Endothelial cell (in vitro differentiated cells): ENCODE measurements at regions not wholly inside any gene's neighbourhood (a gene's known extent, or its start where the extent isn't known, plus 50 kb on each side); places are given as distances from the start of the nearest gene placed in this dataset.

Source experiments
- DNase-seq: peaks from one replicate; pipeline ENCODE4 v3.0.0; 2021; ENCODE audit warnings: low spot score
- H3K27ac Mint-ChIP-seq: one replicate; pipeline ENCODE4 v1.8.0; 2021; ENCODE audit warnings: mixed read lengths, inconsistent platforms; ENCODE audit not compliant: unreplicated experiment
- H3K27me3 Mint-ChIP-seq: one replicate; pipeline ENCODE4 v1.8.0; 2021; ENCODE audit warnings: mild to moderate bottlenecking, moderate library complexity, mixed read lengths, inconsistent platforms; ENCODE audit not compliant: unreplicated experiment
- H3K36me3 Mint-ChIP-seq: one replicate; pipeline ENCODE4 v1.8.0; 2021; ENCODE audit warnings: mild to moderate bottlenecking, low read depth, mixed read lengths, inconsistent platforms; ENCODE audit not compliant: unreplicated experiment
- H3K4me1 Mint-ChIP-seq: one replicate; pipeline ENCODE4 v1.8.0; 2021; ENCODE audit warnings: mild to moderate bottlenecking, mixed read lengths, inconsistent platforms; ENCODE audit not compliant: unreplicated experiment
- H3K4me3 Mint-ChIP-seq: one replicate; pipeline ENCODE4 v1.8.0; 2021; ENCODE audit warnings: mild to moderate bottlenecking, mixed read lengths, inconsistent platforms; ENCODE audit not compliant: unreplicated experiment
- H3K9me3 Mint-ChIP-seq: one replicate; pipeline ENCODE4 v1.8.0; 2021; ENCODE audit warnings: mixed read lengths, inconsistent platforms; ENCODE audit not compliant: unreplicated experiment
- CTCF ChIP-seq: fragments of 200-600 bp; sonication (generic); IDR thresholded peaks from one replicate; pipeline ENCODE4 v1.5.0; 2021; ENCODE audit warnings: antibody characterized with exemption; ENCODE audit not compliant: unreplicated experiment

GRCh38 chr15:62658498-62658897 is 384.0 kb upstream of the TPM1 start:
- Mint-ChIP-seq H3K9me3 (no peaks in the 10 kb centered on the region), H3K4me1 (peaks cover 32% of the 10 kb centered on the region), H3K4me3 (no peak overlapping the region), H3K27me3 (peaks cover 1% of the 10 kb centered on the region), H3K36me3 (peaks cover 10% of the 10 kb centered on the region), H3K27ac (peak overlapping the region; percentile 32)
- DNase-seq = no peak
- TF ChIP-seq CTCF = no peak

- peaks cover 18% of the 10 kb centered on the region for H3K4me1 Mint-ChIP-seq
- no peak overlapping the region for H3K4me3 Mint-ChIP-seq
- H3K27ac Mint-ChIP-seq = no peak overlapping the region
- H3K27me3 Mint-ChIP-seq = peaks cover 4% of the 10 kb centered on the region
- H3K9me3 Mint-ChIP-seq = no peaks in the 10 kb centered on the region
- no peak for TF ChIP-seq CTCF
- H3K36me3 Mint-ChIP-seq = peaks cover 4% of the 10 kb centered on the region
- no peak for DNase-seq
These were observed 379.0 kb upstream of the TPM1 start for GRCh38 chr15:62663547-62663946.

DNA sequence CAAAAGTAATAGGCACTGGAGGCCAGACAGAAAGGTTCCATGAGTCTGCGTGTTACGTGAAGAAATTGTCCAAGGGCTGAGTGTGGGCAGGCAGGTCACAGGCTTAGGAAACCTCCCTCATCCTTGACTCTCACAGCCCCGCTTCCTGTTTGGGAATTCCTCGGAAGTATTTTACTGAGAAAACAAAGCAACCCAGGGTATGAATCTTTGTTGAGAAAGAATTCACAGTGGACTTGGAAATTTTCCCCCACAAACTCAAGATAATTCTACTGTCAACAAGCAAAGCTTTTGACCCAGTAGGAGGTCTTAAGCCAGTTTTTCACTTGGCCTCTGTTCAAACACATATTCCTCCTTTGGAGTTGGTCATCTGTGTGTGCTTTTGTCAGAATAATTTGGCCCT is 377.1 kb upstream of the TPM1 start:
- peak; percentile 22 for DNase-seq
- Mint-ChIP-seq H3K4me1 (peaks cover 14% of the 10 kb centered on the region), H3K9me3 (no peaks in the 10 kb centered on the region), H3K27ac (peak overlapping the region; percentile 86), H3K36me3 (peaks cover 9% of the 10 kb centered on the region), H3K27me3 (peaks cover 3% of the 10 kb centered on the region), H3K4me3 (no peak overlapping the region)
- TF ChIP-seq CTCF = no peak

DNA sequence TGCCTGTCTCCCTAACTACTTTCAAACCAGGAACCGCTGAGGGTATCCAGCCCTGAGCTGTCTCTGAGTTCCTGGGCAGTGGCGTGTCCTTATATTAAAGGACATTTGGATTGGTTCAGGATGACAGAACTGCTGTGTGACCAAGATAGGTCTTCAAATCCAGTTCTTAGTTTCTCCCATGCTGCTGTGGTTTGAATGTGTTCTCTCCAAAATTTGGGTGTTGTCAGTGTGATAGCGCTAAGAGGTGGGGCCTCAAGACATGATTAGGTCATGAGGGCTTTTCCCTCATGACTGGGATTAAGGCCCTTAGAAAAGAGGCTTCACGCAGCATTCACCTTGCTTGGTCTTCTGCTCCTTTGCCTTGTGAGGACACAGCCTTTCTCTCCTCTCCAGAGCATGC is 376.5 kb upstream of the TPM1 start:
- H3K4me3 Mint-ChIP-seq = no peak overlapping the region
- TF ChIP-seq CTCF = no peak
- H3K27ac Mint-ChIP-seq = peak overlapping the region; percentile 86

GRCh38 chr15:62672268-62672667 is 370.3 kb upstream of the TPM1 start:
- TF ChIP-seq CTCF = no peak
- peaks cover 20% of the 10 kb centered on the region for H3K36me3 Mint-ChIP-seq
- H3K27me3 Mint-ChIP-seq = no peaks in the 10 kb centered on the region
- no peak overlapping the region for H3K4me3 Mint-ChIP-seq
- H3K4me1 Mint-ChIP-seq = peaks cover 2% of the 10 kb centered on the region
- H3K27ac Mint-ChIP-seq = no peak overlapping the region
- no peaks in the 10 kb centered on the region for H3K9me3 Mint-ChIP-seq
- DNase-seq = no peak

More for the DNA sequence above, 376.5 kb upstream of the TPM1 start:
- Mint-ChIP-seq H3K36me3 (peaks cover 13% of the 10 kb centered on the region), H3K9me3 (no peaks in the 10 kb centered on the region), H3K4me1 (peaks cover 14% of the 10 kb centered on the region), H3K27me3 (peaks cover 3% of the 10 kb centered on the region)
- DNase-seq = no peak
